Kidney (tissue), 13 donors: ENCODE measurements at regions not wholly inside any gene's neighbourhood (a gene's known extent, or its start where the extent isn't known, plus 50 kb on each side); places are given as distances from the start of the nearest gene placed in this dataset.
"Not testable (repeated sequence)": the region's sequence is repeated elsewhere in the genome, so short reads cannot be mapped to it uniquely, and the experiment has no call there.

Experiments used
- DNase-seq, 5 donors: peaks; one replicate each; pipeline ENCODE4 v3.0.0-alpha.2; 2013 to 2020
- FAIRE-seq: peaks from 2 replicates; lab custom pipeline; 2012; peaks lifted over from hg19 to GRCh38; lab: Jason Lieb, UNC
- H3K27ac ChIP-seq, 2 donors: one replicate each; pipeline ENCODE4 v1.7.0; 2013; ENCODE audit warnings: low read depth in 2 of 2, low read length in 2 of 2, inconsistent platforms in 1 of 2
- H3K27me3 ChIP-seq: one replicate; pipeline ENCODE4 v1.7.1; 2013; ENCODE audit warnings: low read length, inconsistent platforms; ENCODE audit not compliant: control insufficient read depth, insufficient read depth
- H3K36me3 ChIP-seq, 3 donors: one replicate each; pipeline versions ENCODE4 v1.7.0 to v1.7.1; 2013; ENCODE audit warnings: low read length in 3 of 3, control low read depth in 1 of 3, inconsistent platforms in 1 of 3; ENCODE audit not compliant: insufficient read depth in 3 of 3, control insufficient read depth in 2 of 3
- H3K4me1 ChIP-seq, 3 donors: one replicate each; pipeline versions ENCODE4 v1.7.0 to v1.7.1; 2013; ENCODE audit warnings: low read length in 3 of 3, inconsistent platforms in 1 of 3, low read depth in 1 of 3; ENCODE audit not compliant: control insufficient read depth in 2 of 3, insufficient read depth in 2 of 3
- H3K4me3 ChIP-seq, 3 donors: one replicate each; pipeline versions ENCODE4 v1.7.0 to v1.8.1; 2013; ENCODE audit warnings: low read length in 3 of 3, control low read depth in 1 of 3, inconsistent platforms in 1 of 3
- H3K9ac ChIP-seq, 3 donors: one replicate each; pipeline versions ENCODE4 v1.7.0 to v1.7.1; 2013; ENCODE audit warnings: low read length in 3 of 3, control low read depth in 1 of 3, inconsistent platforms in 1 of 3
- H3K9me3 ChIP-seq, 3 donors: one replicate each; pipeline versions ENCODE4 v1.7.0 to v1.7.1; 2013; ENCODE audit warnings: low read length in 3 of 3, control low read depth in 1 of 3, inconsistent platforms in 1 of 3; ENCODE audit not compliant: control insufficient read depth in 2 of 3, insufficient read depth in 1 of 3
- intact Hi-C: fragments of 100-400 bp; cut with DNase I; formaldehyde crosslinking; loops from one replicate; pipeline ENCODE4 v1.11.1; 2022
- TF ChIP-seq, protein P1 (sequence below): IDR thresholded peaks from 3 replicates; pipeline ENCODE4 v1.5.1; 2012; ENCODE audit warnings: mild to moderate bottlenecking, moderate library complexity, borderline replicate concordance; ENCODE audit not compliant: insufficient read depth; ENCODE audit errors: extremely low read depth
- donor health status: control.
- donor health status: control.
- donor health status: control.
- donor health status: control.
- donor health status: control.
- donor health status: DM: yes; HTN: yes; CAD: no.
- donor health status: Normal renal cell carcinoma (clear cell type).

- Histone ChIP-seq H3K27me3 (no peaks in the 10 kb centered on the region), H3K36me3 (no peaks in the 10 kb centered on the region), H3K27ac (no peak overlapping the region), H3K9me3 (no peaks in the 10 kb centered on the region), H3K4me1 (no peaks in the 10 kb centered on the region), H3K9ac (no peak overlapping the region), H3K4me3 (no peak overlapping the region)
- no peak for DNase-seq
- FAIRE-seq: no peak
- intact Hi-C loops: no loop called here
- TF ChIP-seq, protein P1, sequence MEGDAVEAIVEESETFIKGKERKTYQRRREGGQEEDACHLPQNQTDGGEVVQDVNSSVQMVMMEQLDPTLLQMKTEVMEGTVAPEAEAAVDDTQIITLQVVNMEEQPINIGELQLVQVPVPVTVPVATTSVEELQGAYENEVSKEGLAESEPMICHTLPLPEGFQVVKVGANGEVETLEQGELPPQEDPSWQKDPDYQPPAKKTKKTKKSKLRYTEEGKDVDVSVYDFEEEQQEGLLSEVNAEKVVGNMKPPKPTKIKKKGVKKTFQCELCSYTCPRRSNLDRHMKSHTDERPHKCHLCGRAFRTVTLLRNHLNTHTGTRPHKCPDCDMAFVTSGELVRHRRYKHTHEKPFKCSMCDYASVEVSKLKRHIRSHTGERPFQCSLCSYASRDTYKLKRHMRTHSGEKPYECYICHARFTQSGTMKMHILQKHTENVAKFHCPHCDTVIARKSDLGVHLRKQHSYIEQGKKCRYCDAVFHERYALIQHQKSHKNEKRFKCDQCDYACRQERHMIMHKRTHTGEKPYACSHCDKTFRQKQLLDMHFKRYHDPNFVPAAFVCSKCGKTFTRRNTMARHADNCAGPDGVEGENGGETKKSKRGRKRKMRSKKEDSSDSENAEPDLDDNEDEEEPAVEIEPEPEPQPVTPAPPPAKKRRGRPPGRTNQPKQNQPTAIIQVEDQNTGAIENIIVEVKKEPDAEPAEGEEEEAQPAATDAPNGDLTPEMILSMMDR: no peak
Measured at GRCh38 chr5:153372425-153373129, 117.9 kb upstream of the GRIA1 start.

- intact Hi-C loops: no loop called here
- Histone ChIP-seq H3K4me3 (no peak overlapping the region), H3K9ac (no peak overlapping the region), H3K4me1 (no peaks in the 10 kb centered on the region), H3K27me3 (no peaks in the 10 kb centered on the region), H3K36me3 (no peaks in the 10 kb centered on the region), H3K9me3 (no peaks in the 10 kb centered on the region), H3K27ac (no peak overlapping the region)
- TF ChIP-seq, protein P1: no peak
- DNase-seq (no peak), FAIRE-seq (no peak)
Measured at GRCh38 chr5:153373130-153373498, 117.4 kb upstream of the GRIA1 start.

DNA sequence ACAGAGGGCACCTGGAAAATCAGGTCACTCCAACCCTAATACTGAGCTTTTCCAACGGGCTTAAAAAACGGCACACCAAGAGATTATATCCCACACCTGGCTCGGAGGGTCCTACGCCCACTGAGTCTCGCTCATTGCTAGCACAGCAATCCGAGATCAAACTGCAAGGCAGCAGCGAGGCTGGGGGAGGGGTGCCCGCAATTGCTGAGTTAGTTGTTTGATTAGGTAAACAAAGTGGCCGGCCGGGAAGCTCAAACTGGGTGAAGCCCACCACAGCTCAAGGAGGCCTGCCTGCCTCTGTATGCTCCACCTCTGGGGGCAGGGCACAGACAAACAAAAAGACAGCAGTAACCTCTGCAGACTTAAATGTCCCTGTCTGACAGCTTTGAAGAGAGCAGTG, 108.8 kb upstream of the GRIA1 start:
- H3K4me1 ChIP-seq, H3K36me3 ChIP-seq, H3K27me3 ChIP-seq, H3K9ac ChIP-seq, H3K9me3 ChIP-seq, DNase-seq, H3K4me3 ChIP-seq, FAIRE-seq, intact Hi-C loops, H3K27ac ChIP-seq: not testable (repeated sequence)

DNA sequence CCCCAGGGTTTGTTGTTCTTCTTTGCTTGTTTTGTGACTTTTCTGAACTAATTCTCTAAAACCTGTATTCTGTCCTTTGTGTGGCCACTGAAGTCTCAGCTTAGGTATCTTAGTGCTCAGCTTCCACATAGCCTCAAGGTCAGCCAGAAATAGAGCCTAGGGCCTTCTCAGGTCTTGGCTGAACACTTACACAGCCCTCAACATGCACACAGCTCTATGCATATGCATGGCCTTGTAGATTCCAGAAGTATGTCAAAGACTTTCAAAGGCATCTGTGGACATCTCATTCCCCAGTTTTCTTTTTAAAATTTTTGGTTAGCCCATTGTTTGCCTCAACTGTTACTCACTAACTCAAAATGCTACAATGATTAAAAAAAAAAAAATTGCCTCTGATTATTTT, 99.9 kb upstream of the GRIA1 start:
- intact Hi-C loops: no loop called here
- H3K27ac ChIP-seq: no peak overlapping the region
- DNase-seq (no peak), FAIRE-seq (no peak)
- H3K27me3 ChIP-seq: no peaks in the 10 kb centered on the region
- no peak overlapping the region for H3K4me3 ChIP-seq
- H3K4me1 ChIP-seq: no peaks in the 10 kb centered on the region
- no peaks in the 10 kb centered on the region for H3K36me3 ChIP-seq
- H3K9ac ChIP-seq: no peak overlapping the region
- TF ChIP-seq, protein P1: no peak
- no peaks in the 10 kb centered on the region for H3K9me3 ChIP-seq
